Ureter (tissue), 1 donor: ENCODE measurements at regions not wholly inside any gene's neighbourhood (a gene's known extent, or its start where the extent isn't known, plus 50 kb on each side); places are given as distances from the start of the nearest gene placed in this dataset.

Experiments used
- DNase-seq: peaks from one replicate; pipeline ENCODE4 v3.0.0-alpha.2; 2020; ENCODE audit warnings: low spot score
- donor health status: DM: yes; HTN: yes; CAD: no.

- DNase-seq: no peak
These were observed 264.0 kb downstream of the PIK3R1 start for GRCh38 chr5:68479524-68479923.

GRCh38 chr5:68480335-68480940 is 264.9 kb downstream of the PIK3R1 start:
- DNase-seq: no peak

DNA sequence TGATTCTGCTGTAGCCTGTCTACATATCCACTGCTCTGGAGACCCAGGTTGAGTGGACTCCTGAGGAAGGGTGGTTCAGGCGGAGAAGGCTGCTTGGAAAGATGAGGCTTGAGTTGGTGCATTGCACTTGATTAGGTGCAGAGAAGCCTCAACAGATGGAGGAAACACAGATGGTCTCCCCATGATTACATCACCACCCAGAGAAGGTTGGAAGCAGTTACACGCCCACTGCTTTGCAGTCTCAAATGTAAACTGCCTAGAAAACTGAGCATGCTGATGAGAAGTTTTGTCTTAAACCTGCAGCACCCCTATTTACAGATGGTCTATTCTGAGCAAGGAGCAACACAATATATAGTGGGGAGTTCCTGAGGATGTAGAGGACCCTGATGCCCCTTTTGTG is 266.6 kb downstream of the PIK3R1 start:
- no peak for DNase-seq

- no peak for DNase-seq
These were observed 268.9 kb downstream of the PIK3R1 start for GRCh38 chr5:68484307-68485068.

GRCh38 chr5:68489556-68489955 is 274.0 kb downstream of the PIK3R1 start:
- no peak for DNase-seq

GRCh38 chr5:68490406-68490805 is 274.9 kb downstream of the PIK3R1 start:
- no peak for DNase-seq

- no peak for DNase-seq
These were observed 279.2 kb downstream of the PIK3R1 start for GRCh38 chr5:68494771-68495170.

GRCh38 chr5:68499987-68500386 is 284.4 kb downstream of the PIK3R1 start:
- DNase-seq: no peak

DNA sequence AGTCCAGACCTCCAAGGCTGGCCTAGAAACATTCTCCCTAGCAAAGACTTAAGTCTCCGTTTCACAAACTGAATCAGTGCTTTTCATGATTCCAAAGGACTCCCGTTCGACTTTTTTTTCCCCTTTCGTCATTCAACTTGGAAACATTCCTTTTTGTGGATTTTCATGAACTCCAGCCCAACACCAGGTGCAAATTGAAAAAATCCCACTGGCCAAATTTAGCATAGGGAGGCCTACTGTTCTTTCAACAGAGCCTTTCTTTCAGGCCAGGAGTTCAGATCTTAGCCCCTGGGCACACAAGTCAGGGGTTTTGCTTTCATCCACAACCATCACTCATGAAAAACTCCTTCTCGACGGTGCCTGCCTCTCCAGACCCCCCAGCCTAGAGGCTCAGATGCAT is 285.3 kb downstream of the PIK3R1 start:
- no peak for DNase-seq

- no peak for DNase-seq
These were observed 287.0 kb downstream of the PIK3R1 start for GRCh38 chr5:68502531-68502930.

DNA sequence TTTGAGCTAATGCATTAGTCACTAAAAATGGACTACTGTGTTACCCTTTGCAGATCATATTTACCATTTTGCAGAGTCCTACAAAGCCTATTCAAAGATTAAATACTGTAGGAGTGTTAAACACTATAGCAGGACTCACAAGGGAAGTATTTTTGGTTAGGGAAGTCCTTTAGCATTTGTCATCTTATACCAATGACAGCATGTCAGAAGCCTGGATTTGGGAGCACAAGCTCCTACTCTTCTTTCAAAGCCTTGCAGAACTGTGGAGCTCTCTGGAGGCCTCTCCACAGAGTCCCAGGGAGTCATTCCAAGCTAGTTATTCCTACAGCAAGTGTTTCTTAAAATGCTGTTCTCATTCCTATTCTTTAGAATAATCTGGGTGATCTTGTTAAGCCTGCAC is 288.8 kb downstream of the PIK3R1 start:
- no peak for DNase-seq

- DNase-seq: no peak
These were observed 290.6 kb downstream of the PIK3R1 start for GRCh38 chr5:68505917-68506860.

GRCh38 chr5:68515514-68515913 is 300.0 kb downstream of the PIK3R1 start:
- DNase-seq: no peak

DNA sequence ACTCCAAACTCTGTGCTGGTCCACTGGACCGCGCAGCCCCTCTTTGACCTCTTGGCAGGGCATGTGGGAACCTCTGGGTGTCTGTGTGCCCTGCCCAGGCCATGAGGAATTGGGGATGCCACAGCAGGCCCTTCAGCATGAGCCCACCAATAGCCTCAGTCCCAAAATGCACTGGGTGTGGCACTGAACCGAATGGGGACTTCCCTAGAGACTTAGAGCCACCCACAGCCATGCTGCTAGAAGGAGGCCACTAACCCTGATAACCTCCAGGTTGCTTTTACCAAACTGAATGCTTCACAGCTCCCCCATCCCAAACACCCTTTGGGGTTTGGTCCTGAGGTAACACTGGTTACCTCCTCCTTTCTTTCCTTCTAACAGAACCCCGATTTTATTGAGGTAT is 302.7 kb downstream of the PIK3R1 start:
- DNase-seq: no peak

GRCh38 chr5:68519143-68519542 is 303.6 kb downstream of the PIK3R1 start:
- DNase-seq: no peak

DNA sequence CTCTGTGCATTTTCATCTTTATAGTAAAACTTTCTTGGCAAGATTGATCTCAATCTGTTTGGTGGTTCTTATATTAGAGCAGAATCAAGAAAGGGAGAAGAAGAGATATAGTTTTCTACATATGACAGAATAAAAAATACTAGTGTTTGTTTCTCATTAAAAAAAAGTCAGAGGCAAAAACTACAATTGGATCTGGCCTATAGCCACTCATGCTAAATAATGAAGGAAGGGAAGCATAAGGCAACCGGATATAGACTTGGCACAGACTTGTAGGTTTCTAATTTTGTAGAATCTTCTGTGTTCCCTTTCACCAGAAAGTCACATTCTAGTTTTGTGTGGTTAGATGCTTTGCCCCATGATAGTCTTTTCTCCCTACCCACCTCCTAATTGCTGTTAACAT is 306.2 kb downstream of the PIK3R1 start:
- DNase-seq: no peak

- no peak for DNase-seq
These were observed 307.3 kb downstream of the PIK3R1 start for GRCh38 chr5:68522863-68523262.

DNA sequence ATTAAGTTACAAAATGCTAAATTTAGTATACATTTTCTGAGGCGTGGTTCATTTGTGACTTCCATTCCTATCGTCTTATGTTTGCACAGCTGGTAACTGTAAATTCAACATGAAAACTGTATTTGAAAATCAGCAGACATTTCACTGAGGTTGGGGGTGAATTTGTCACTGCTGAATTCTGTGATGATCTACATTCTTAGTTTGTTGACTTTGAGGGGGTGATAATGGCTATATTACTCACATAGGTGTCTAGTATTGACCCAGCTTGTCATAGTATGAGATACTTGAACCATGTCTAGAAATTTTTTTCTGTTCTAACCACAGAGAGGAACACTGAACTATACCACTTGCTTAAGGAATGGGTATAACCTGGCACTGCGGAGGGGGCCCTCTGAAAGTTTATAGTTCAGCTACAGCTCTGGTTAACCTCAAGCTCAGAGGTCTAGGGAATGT is 313.3 kb downstream of the PIK3R1 start:
- no peak for DNase-seq

GRCh38 chr5:68529581-68529980 is 314.0 kb downstream of the PIK3R1 start:
- DNase-seq: no peak

DNA sequence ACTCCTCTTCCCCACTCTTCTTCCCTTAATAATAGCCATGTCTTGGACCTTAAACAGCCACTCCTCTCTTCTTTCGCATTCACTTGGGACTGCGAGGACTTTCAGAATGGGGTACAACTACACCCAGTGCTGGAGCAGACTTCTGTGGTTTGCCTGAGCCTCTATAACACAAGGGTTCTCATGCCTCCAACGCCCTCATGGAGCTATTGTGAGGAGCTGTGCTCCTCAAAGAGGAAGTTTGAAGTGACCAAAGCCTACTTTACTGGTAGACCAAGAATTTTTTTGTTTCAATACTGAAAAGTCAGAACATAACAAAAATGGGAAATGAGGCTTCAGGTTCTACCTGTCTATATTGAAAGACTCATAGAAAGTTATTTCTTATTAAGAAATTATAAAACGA is 316.4 kb downstream of the PIK3R1 start:
- DNase-seq: no peak

DNA sequence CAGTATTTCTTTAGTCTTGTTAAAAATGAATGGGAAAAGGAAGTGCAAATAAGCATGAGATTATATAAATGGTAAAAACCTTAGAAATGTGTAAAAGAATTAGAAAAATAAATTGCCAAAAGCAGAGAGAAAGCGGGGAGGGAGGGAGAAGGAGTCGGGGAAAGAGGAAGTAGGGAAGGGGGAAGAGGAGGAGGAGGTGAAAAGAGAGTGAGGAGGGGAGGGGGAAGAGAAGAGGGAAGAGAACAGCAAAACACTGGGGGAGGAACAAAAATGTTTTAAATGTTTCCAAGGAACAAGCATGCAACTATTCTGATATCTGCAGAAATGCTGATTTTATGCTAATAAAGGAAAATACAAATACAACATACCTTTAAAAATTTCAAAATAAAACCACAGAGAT is 317.5 kb downstream of the PIK3R1 start:
- DNase-seq: no peak

GRCh38 chr5:68533571-68534084 is 318.1 kb downstream of the PIK3R1 start:
- DNase-seq: no peak
